Amniotic epithelial cell (primary cell): ENCODE measurements at regions not wholly inside any gene's neighbourhood (a gene's known extent, or its start where the extent isn't known, plus 50 kb on each side); places are given as distances from the start of the nearest gene placed in this dataset.
"Not testable (repeated sequence)": the region's sequence is repeated elsewhere in the genome, so short reads cannot be mapped to it uniquely, and the experiment has no call there.

Experiments used
- DNase-seq: peaks from one replicate; pipeline ENCODE4 v3.0.0-alpha.2; 2010; ENCODE audit warnings: low read depth

DNA sequence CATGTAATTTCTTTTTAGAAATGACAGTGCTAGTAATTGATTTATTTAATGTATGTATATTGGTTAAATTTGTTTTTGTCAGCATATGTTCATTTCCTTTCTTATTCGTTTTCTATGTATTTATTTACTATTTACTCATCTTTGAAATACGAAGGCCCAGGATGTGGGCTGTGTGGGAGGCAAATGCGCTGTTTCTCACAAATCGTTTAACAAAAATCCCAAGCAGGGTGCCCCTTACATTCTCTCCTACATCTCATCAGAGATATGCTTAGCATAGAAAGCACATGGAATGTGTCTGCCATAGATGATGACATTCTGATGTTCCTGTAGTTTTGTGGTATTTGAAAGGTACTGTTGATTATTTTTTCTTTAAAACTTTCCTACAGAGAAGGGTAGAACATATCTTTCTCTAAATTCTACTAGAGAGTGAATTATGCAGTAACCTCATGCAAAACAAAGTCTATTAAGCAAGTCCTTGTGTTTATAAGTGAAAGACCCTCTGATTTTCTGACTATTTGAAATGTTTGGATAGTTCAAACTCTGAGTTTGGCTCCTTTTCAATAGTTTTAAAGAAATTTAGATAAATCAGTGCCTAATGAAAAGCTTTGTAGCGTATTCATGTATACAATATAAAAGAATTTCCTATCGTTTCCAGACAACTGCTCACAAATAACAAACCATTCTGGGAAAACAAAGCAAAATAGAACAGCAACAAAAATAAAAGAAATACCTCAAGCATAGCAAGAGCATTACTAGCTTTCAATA is 111.1 kb upstream of the VGLL3 start:
- peak; percentile 4 for DNase-seq

DNA sequence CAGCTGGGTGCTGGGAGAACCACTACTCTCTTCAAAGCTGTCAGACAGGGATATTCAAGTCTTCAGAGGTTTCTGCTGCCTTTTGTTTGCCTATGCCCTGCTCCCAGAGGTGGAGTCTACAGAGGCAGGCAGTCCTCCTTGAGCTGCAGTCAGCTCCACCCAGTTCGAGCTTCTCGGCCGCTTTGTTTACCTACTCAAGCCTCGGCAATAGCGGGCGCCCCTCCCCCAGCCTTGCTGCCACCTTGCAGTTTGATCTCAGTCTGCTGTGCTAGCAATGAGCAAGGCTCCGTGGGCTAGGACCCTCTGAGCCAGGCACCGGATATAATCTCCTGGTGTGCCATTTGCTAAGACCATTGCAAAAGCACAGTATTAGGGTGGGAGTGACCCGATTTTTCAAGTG is 106.8 kb upstream of the VGLL3 start:
- not testable (repeated sequence) for DNase-seq

DNA sequence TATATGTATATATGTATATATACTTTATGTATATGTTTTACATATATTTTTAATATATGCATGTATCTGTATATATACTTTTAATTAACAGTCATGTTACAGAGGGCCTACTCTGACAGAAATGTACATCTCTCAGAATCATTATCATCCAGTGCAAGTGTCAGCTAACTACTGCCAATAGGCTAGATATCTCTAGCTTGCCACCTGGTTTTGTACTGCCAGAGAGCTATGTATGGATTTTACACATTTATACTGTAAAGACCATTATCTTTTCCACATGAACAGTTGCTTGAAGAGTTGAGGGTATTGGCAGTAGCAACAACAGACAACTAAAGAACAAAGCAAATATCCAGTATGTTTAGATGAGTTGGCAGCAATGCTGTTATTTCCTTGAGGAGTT is 99.7 kb upstream of the VGLL3 start:
- no peak for DNase-seq

DNA sequence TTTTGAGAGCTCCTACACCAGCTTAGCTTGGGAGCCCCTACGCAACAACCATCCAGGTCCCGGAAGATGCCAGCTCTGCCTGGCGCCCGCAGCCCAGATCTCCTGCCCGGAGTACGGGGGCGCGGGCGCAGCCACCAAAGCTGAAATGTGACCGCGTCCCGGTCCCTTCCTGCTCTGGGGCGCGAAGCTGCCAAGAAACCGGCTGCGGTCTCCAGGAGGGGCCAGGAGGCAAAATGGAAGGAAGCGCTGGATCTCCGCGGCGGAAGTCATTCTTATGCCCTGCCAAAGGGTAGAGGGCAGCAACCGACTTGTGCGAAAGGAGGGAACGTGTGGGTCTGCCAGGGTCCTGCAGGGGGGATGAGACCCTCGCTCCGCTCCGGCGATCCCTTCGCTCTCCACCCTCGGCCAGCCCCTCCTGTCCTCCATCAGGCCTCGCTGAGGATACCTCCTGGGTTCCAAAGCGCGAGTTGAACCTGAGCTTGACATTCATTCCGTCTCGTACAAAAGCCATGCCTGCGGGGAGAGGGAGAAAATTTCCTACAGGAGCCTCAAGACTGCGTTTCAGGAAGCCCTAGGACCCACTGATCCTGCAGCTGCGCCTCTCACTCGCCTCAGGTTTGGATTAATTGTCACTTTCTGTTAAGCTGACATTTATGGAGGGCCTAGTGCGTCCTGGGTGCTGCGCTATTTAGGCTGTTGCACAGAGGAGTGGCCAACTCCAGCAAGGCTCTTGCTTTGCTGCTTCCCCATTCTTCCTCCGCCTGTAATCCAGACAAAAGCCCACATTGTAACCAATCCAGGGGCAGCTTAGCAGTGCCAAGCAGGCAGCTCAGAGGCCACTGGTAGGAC is 98.3 kb upstream of the VGLL3 start:
- peak; percentile 82 for DNase-seq

DNA sequence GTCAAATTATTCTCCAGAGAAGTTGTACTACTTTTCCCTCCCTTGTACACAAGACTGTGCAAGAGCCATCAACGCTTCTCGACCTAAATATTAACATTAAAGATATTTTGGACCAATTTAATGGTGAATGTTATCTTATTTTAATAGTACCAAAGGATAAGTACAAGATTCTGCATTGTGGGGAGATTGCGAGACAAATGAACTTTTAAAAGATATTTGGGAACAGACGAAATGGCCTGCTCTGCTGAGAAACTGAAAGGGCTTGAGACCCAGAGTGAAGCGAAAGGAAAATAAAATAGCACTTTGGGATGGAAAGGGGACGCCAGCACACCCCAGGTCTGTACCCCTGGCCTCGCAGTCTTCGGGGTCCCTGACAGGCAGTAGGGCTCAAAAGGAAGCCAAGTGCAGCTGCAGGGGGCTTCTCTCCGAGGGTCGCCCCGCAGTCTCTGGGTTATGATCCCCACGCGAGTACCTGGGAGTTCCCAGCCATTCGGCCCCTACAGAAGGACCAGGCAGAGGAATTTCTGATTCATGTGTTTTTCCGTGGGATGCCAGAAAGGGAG is 97.6 kb upstream of the VGLL3 start:
- peak; percentile 33 for DNase-seq

DNA sequence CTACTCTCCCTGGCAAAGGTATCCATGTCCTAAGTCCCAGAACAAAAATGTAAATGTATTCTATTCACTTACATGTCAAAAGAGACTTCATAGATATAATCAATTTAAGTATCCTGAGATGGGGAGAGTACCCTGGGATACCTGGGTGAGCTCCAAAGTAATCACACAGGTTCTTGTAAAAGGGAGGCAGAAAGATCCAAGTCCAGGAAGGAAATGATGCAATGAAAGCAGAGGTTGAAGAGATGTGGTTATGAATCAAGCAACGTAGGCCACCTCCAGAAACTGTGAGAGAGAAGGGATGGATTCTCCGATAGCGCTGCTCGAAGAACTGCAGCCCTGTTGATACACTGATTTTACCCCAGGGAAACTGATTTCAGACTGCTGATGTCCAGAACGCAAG is 93.9 kb upstream of the VGLL3 start:
- DNase-seq, result no peak

DNA sequence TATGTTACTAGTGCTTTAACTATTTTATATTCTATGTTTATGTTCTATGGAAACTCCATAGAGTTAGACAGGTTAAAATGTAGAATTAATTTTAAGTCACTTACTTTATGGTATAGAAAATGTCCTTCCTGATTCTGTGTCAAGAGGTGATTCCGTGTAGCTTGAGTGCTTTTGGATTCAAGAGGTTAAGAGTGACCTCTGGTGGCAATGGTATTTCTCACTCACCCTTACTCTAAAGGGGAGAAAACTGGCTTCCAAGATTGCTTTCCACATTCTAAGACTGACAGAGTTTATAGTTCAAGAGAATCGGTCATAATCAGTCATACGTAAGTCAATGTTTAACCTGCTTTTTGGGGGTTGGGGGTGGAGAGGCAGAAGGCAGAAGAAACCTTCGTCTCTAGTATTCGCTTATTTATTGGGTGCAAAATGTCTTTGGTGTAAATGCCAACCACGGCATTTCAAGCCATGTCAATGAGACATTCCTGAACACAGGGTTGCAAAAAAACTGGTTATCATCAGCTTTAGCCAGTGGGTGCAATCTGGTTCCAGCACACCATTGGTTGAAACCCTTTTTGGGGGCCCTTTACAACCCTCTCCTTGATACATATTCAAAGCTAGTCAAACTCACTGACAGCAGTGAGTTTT is 92.0 kb upstream of the VGLL3 start:
- DNase-seq, result peak; percentile 70

DNA sequence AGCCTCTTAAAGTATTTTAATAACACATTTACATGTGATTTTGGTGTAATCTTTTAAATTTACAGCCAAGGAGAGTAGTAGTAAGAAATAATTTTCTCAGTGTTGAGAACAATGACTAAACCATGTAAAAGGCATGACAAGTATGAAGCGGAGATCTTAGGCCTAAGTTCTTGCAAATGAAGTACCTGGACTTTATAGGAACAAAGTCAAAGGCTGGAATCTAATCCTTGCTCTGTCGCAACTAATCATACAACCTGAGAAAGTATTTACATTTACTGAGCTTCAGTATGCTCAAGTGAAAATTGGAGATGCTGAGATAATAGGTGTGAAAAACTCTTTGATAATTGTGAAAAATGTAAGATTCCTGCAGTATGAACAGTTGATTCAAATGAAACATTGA is 86.4 kb upstream of the VGLL3 start:
- DNase-seq, result peak; percentile 12

DNA sequence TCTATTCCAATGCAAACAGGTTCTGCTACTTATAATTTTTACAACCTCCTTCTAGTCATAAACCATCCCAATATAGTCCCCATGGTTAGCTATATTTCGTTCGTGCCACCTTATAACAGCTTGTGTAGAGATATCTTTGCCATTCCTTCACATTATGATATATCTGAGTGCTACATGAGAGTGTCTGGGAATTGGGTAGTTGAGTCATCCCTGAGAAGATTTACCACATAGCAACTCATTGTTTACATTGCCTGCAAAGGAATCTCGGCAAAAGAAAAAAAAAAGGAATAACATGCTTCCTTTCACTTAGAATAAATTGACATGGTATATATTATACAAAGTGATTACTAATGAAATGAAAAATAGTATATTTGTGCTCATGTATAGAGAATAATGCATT is 86.0 kb upstream of the VGLL3 start:
- peak; percentile 89 for DNase-seq

DNA sequence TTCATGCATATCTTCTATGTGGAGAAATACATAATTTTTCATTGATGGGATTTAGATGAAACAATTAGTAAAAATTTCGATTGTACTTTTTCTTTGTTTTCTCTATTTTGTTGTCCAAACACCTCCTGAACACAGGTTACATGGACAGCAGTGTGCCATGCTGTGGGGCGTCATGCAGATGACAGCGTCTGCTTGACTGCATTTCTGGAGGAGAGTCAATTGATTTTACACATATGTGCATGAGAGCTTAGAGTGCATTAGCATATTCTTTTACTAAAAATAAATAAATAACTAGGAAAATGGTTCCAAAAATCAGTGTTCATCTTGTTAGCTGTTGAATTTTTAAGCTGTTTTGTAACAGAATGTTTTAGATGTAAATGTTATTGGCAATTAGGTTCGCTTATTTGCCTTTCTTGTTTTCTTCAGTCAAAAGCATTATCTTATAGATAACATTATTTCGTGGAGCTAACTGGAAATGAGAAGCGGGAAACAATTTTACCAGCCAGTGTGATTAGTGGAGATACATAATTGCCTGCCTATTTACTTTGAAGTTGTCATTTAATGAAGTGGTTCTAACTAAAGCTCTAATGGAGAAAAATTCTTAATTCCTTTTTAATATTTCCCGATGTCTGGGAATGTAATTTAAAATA is 82.7 kb upstream of the VGLL3 start:
- DNase-seq, result no peak

DNA sequence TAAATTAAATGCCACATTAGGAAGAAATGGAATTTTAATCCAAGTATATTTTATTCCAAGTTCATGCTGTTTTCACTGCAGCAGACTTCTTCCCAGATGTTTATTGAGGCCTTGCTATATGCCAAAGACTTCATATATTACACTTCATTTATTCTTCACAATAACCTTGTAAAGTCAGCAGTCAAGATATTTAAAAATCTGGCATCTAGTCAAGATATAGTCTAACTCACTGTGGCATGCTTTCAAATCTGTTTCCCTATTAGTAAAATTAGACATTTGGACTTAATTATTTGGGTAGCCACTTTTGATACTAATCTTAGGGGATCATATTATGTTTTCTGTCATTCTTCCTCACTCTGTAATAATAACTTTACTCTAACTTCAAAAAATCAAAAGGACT is 81.5 kb upstream of the VGLL3 start:
- DNase-seq, result no peak

DNA sequence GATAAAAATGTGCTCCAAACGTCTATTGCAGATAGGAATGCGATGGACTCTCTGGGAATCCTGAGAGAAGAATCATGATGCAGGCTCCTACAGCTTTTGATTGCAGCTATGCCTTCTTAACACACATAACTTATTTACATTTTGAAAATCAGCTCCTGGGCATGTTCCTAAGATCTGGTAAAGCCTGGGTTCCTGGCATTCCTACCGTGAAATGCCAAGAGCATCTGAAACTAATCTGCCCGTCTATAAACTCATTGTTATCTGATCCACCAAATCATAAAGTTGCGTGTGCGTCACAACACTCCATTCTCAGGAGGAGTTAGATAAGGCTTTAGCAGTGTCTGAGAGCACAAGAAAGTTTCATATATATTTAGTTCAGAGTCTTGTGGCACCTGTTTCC is 79.0 kb upstream of the VGLL3 start:
- DNase-seq, result peak; percentile 72

DNA sequence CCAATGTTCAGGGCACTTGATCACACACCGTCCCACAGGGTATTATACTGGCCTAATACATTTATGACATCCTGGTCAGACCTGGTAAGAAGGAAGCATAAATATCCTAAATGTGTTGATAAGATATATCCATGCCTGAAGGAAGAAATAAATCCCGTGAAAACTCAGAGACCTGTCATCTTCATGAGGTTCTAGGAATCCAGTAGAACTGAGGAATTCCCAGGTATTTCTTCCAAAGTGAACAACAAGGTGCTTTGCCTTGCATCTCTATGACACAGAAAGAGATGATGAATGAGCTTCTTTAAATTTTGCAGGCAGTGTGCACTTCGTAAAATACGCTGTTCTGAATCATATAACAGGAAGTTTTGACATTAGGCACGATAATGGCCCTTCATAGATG is 78.1 kb upstream of the VGLL3 start:
- DNase-seq, result no peak

DNA sequence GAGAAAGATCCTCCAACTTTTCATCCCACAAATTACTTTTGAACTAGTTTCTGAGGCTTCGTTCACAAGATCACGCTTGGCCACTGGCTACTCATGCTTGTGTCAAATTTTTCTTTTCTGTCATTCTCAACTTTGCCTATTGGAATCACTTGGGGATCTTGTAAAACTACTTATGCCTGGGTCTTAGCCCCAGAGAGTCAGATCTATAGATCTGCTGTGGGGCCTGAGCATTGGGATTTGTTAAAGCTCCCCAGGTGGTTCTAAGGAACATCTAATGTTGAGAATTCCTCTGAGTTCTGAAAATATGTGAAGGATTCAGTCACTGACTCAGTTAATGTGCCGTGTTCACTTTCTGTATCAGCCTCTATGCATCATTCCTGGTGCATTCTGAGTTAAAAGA is 71.7 kb upstream of the VGLL3 start:
- no peak for DNase-seq

DNA sequence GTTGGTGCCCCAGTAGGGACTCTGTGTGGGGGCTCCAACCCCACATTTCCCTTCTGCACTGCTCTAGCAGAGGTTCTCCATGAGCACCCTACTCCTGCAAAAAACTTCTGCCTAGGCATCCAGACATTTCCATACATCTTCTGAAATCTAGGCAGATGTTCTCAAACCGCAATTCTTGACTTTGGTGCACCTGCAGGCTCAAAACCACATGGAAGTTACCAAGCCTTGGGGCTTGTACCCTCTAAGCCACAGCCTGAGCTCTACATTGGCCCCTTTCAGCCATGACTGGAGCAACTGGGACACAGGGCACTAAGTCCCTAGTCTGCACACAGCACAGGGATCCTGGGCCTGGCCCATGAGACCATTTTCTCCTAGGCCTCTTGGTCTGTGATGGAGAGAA is 66.5 kb upstream of the VGLL3 start:
- DNase-seq, result no peak

DNA sequence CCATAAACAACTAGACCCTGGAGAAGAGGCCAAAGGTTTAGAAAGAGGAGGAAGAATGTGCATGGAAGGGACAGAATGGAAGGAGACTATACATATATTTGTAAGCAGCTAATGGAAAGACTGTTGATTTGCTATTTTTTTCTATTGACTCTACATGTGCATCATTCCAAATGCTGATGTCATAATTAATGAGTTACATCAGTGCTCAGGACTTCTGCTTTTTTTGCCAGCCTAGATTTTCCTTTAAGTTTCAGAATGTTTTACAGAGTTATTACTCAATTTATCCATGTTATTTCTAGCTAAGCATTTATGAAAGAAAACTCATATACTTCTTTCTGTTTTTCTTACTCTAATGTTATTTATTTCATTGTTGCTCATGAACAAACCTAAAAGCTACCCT is 62.6 kb upstream of the VGLL3 start:
- DNase-seq, result no peak

DNA sequence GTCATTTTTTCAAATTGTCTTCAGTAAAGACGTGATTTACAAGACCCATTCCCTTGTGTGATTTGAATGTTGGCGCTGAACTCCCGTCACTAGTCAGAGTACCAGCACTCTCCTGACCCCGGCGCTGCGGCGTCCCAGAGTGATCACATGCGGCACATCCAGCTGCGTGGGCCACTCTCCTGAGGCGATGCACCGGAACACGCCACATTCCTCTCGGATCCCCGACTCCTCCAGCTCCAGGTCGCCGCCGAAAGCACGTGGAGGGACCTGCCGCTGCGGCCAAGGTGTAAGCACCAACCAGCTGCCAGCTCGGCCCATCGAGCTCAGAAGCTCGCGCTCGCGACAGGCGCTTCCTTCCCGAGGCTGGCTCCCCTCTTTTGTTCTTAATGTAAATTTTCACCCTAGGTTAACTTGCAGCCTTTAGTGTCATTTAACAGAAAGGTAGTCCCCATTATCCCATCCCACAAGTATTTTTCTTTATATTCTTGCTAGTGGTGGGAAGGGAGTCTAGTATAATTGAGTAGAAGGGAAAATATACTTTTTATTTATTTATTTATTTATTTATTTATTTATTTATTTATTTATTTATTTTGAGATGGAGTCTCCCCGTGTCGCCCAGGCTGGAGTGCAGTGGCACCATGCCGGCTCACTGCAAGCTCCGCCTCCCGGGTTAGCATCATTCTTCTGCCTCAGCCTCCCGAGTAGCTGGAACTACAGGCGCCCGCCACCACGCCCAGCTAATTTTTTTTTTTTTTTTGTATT is 61.7 kb upstream of the VGLL3 start:
- no peak for DNase-seq

DNA sequence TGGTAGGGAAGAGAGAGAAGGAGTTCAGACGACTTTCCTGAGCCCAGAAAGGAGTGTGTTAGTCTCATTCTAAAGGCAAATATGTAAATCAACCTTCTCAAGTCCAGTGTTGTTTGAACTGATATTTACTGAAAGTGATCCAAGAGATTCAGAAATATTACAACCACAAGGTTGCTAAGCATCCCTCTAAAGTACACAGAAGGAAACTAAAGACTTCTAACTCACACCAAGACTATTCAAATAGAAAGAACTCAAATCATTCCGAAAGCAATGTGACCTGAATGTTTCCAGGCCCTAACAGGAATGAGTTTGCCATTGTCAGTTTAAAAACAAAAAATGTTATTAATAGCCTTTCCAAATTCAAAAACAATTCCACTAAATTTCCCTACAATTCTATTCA is 56.9 kb upstream of the VGLL3 start:
- DNase-seq, result no peak

DNA sequence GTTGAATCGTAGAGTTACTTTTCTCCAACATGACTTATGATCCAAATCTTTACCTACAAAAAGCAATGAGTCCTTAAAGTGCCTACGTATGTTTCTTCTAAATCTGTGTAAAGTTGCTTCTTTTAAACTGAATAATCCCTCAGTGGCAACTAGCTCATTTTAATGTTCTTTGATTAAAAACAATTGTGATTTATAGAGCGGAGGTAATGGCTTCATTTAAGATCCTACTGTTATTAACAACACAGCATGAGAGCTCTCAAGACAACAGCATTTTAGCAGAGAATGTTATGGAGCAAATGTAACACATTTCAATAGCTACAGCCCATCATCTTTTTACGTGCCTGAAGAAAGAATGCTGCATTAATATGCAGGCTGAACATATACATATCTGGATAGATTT is 55.3 kb upstream of the VGLL3 start:
- no peak for DNase-seq

DNA sequence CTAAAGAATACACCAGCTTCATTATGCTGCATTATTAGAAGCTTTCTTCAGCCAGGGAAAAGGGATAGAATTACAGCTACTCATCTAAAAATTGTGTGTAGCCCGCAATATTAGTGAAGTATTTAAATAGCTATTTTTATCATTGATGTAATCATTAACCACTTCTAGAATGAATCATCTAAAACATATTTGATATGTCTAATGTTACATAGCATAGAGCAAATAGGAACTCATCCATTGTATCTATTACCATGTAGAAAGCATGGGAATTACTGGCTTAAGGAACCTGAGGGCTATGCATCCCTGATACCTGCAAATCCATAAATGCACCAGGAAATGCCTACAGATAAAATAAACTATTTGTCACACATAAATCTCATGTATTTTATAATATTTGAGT is 54.5 kb upstream of the VGLL3 start:
- no peak for DNase-seq

DNA sequence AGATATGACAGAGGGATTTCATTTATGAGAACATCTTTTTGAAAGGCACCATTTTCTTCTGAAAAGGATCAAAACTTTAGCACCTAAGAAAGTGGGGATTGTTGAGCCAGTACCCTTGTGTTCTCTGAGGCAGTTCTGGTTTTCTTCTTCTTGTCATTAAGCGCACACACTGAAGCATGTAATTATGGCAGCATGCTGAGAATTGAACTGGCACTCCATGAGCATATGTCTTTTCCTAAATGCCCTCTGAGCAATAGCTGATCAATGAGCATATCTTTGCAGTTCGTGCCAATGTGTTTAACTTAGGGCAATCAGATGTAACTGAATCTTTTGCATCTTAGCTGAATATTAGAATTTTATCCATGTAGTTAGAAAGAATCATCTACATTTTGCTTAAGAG is 53.9 kb upstream of the VGLL3 start:
- DNase-seq, result no peak

DNA sequence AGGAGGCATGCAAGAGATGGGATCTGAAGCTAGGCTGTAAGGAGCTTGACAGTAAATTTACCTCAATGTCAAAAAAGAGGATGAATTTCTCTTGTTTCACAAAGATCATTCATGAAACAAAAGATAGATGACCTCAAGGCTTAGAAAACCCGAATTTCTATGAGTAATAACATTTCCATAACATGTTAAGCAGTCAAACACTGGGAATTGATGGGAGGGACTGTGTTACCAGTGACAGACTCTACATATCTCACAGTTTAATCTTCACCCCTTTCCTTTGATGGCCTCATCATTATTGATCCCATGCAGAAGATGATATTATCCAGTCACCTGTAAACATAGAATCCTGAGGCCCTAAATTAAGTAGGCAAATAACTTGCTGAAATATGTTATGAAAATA is 53.5 kb upstream of the VGLL3 start:
- DNase-seq, result no peak
